K562 (cell line): ENCODE measurements at regions not wholly inside any gene's neighbourhood (a gene's known extent, or its start where the extent isn't known, plus 50 kb on each side); places are given as distances from the start of the nearest gene placed in this dataset.

Experiments used
- ATAC-seq: fragments of 200-7000 bp; cut with Tn5 transposase; 3 replicates; pipeline ENCODE4 v1.9.1; 2020; ENCODE audit warnings: moderate library complexity
- BruUV-seq: library from RNA; stranded (reverse); fragments of 400-500 nt; replicated peaks from 2 replicates; lab custom pipeline; 2021; lab: Mats Ljungman, UMichigan
- CTCF ChIA-PET: fragments of 300-600 bp; formaldehyde crosslinking; extraction: SDS; loops from one replicate; lab custom pipeline; 2021; ENCODE audit warnings: low intra/inter-chr PET ratio; lab: Yijun Ruan, JAX
- POLR2A ChIA-PET: fragments of 300-600, 350-650 bp; sonication (Branson Sonifier 250); formaldehyde crosslinking; extraction: SDS; loops from one replicate; lab custom pipeline; 2021; ENCODE audit warnings: antibody characterized with exemption, inconsistent platforms; lab: Yijun Ruan, JAX
- DNase-seq, 4 experiments: peaks; one replicate each; pipeline versions ENCODE4 v3.0.0 to v3.0.0-alpha.2; 2011 to 2018; ENCODE audit warnings: low spot score in 3 of 4, mixed read lengths in 3 of 4; ENCODE audit errors: extremely low read depth in 1 of 4
- FAIRE-seq: peaks from 2 replicates; lab custom pipeline; 2011; peaks lifted over from hg19 to GRCh38; lab: Jason Lieb, UNC
- H2AFZ ChIP-seq: 2 replicates; pipeline ENCODE4 v1.6.0; 2011; ENCODE audit warnings: low read depth, low read length, control low read depth, inconsistent platforms
- H3K27ac ChIP-seq: fragments of 200-600 bp; 3 replicates; pipeline ENCODE4 v1.8.0; 2011; ENCODE audit warnings: low read depth, mild to moderate bottlenecking, control low read depth, inconsistent platforms, low read length, moderate library complexity, mixed read lengths; ENCODE audit errors: extremely low read depth
- H3K27me3 ChIP-seq, 2 experiments: fragments of 300-600 bp in 1 of 2; 2 replicates in 1 of 2; 3 replicates in 1 of 2; pipeline versions ENCODE4 v1.6.0 to v1.8.0; 2011; ENCODE audit warnings: inconsistent platforms in 2 of 2, low read length in 2 of 2, mild to moderate bottlenecking in 1 of 2, mixed read lengths in 1 of 2, moderate library complexity in 1 of 2; ENCODE audit not compliant: control insufficient read depth in 2 of 2, insufficient read depth in 2 of 2
- H3K36me3 ChIP-seq: fragments of 300-600 bp; 3 replicates; pipeline ENCODE4 v1.8.0; 2011; ENCODE audit warnings: mild to moderate bottlenecking, low read length, inconsistent platforms; ENCODE audit not compliant: control insufficient read depth, insufficient read depth
- H3K4me1 ChIP-seq, 2 experiments: fragments of 200-600 bp in 1 of 2; replicated peaks in 1 of 2; 2 replicates in 1 of 2; 3 replicates in 1 of 2; pipeline versions ENCODE4 v1.5.1 to v1.8.0; 2011; ENCODE audit warnings: inconsistent platforms in 2 of 2, low read length in 2 of 2, mild to moderate bottlenecking in 1 of 2, mixed read lengths in 1 of 2, moderate library complexity in 1 of 2; ENCODE audit not compliant: control insufficient read depth in 2 of 2, insufficient read depth in 2 of 2
- H3K4me2 ChIP-seq: 2 replicates; pipeline ENCODE4 v1.6.1; 2011; ENCODE audit warnings: low read length, control low read depth, inconsistent platforms, mixed read lengths; ENCODE audit not compliant: insufficient read depth
- H3K4me3 ChIP-seq: fragments of 200-600 bp; sonication (generic), shearing (Covaris generic); 2 replicates; pipeline ENCODE4 v1.5.1; 2016; ENCODE audit warnings: control low read depth, inconsistent platforms
- H3K79me2 ChIP-seq: fragments of 200-600 bp; 3 replicates; pipeline ENCODE4 v1.8.0; 2011; ENCODE audit warnings: low read length, inconsistent platforms; ENCODE audit not compliant: control insufficient read depth, insufficient read depth
- H3K9ac ChIP-seq, 2 experiments: 2 replicates each; pipeline versions ENCODE4 v1.6.0 to v1.6.1; 2011; ENCODE audit warnings: low read depth in 2 of 2, low read length in 2 of 2, control low read depth in 1 of 2, inconsistent platforms in 1 of 2, mild to moderate bottlenecking in 1 of 2, mixed read lengths in 1 of 2; ENCODE audit not compliant: insufficient read depth in 1 of 2
- H3K9me1 ChIP-seq: one replicate; pipeline ENCODE4 v1.6.0; 2011; ENCODE audit warnings: inconsistent platforms, mild to moderate bottlenecking, low read length, moderate library complexity; ENCODE audit not compliant: control insufficient read depth, insufficient read depth
- H3K9me3 ChIP-seq: replicated peaks from 2 replicates; pipeline ENCODE4 v1.5.1; 2011; ENCODE audit warnings: low read depth, low read length, inconsistent platforms; ENCODE audit not compliant: control insufficient read depth, insufficient read depth
- H4K20me1 ChIP-seq: replicated peaks from 2 replicates; pipeline ENCODE4 v1.6.1; 2011; ENCODE audit warnings: low read length, inconsistent platforms, mixed read lengths; ENCODE audit not compliant: control insufficient read depth, insufficient read depth
- ASH1L ChIP-seq: fragments of 450-650 bp; IDR thresholded peaks from 2 replicates; pipeline ENCODE4 v1.6.1; 2018; ENCODE audit warnings: borderline replicate concordance, mild to moderate bottlenecking, low read depth; ENCODE audit not compliant: partially characterized antibody
- BRF1 ChIP-seq: IDR thresholded peaks from 3 replicates; pipeline ENCODE4 v1.6.1; 2011; ENCODE audit warnings: borderline replicate concordance, mild to moderate bottlenecking; ENCODE audit not compliant: insufficient read length; ENCODE audit errors: extremely low read depth
- CSDE1 ChIP-seq, 2 experiments: fragments of 450-650 bp; IDR thresholded peaks; 2 replicates each; pipeline ENCODE4 v1.6.1; 2016; ENCODE audit warnings: mild to moderate bottlenecking in 1 of 2
- EZH2 ChIP-seq: IDR thresholded peaks from 2 replicates; pipeline ENCODE4 v1.6.1; 2012; ENCODE audit warnings: low read depth, mild to moderate bottlenecking, inconsistent platforms, low read length, borderline replicate concordance
- NCOA6 ChIP-seq: fragments of 450-650 bp; IDR thresholded peaks from 2 replicates; pipeline ENCODE4 v1.6.1; 2017; ENCODE audit warnings: mild to moderate bottlenecking
- POLR2AphosphoS2 ChIP-seq: IDR thresholded peaks from 2 replicates; pipeline ENCODE4 v1.6.1; 2012; ENCODE audit warnings: low read length, improper control_type of control experiment
- SIRT6 ChIP-seq: IDR thresholded peaks from one replicate; pipeline ENCODE4 v1.6.1; 2012; ENCODE audit warnings: low read depth, mild to moderate bottlenecking, control low read depth, inconsistent platforms, low read length, moderate library complexity
- ZNF311 ChIP-seq: fragments of 250-450 bp; sonication (Bioruptor Pico); IDR thresholded peaks from 2 replicates; pipeline ENCODE4 v1.4.0; 2020; ENCODE audit warnings: mild to moderate bottlenecking, moderate library complexity
- WGBS: fragments of 100-300 bp; shearing (Covaris generic); methylation state at CpG from one replicate; pipeline ENCODE4 v1.1.6; 2016; ENCODE audit warnings: low coverage, mixed read lengths; ENCODE audit not compliant: insufficient coverage; ENCODE audit errors: missing lambda C conversion rate; 5-methylcytosine and 5-hydroxymethylcytosine counted together
- in situ Hi-C: fragments of 300-500 bp; cut with MboI; formaldehyde crosslinking; loops from 4 replicates; pipeline ENCODE4 v1.15.0; 2018; ENCODE audit warnings: inconsistent platforms, mixed read lengths
- intact Hi-C: fragments of 100-400 bp; cut with micrococcal nuclease; formaldehyde crosslinking; loops from 2 replicates; pipeline ENCODE4 v1.14.2; 2022
- TF ChIP-seq, protein P1 (sequence below): IDR thresholded peaks from 2 replicates; pipeline ENCODE4 v1.6.1; 2011; ENCODE audit warnings: borderline replicate concordance, low read depth, mild to moderate bottlenecking, moderate library complexity, low read length; ENCODE audit not compliant: insufficient read depth, poor library complexity, severe bottlenecking
- TF ChIP-seq, protein P2 (sequence below): fragments of 250-450 bp; sonication (Bioruptor Pico); IDR thresholded peaks from 2 replicates; pipeline ENCODE4 v1.5.1; 2021; ENCODE audit warnings: mild to moderate bottlenecking
- TF ChIP-seq, protein P3 (sequence below): fragments of 250-450 bp; sonication (Bioruptor Pico); IDR thresholded peaks from 2 replicates; pipeline ENCODE4 v1.8.0; 2021; ENCODE audit warnings: moderate library complexity, mild to moderate bottlenecking, inconsistent platforms

DNA sequence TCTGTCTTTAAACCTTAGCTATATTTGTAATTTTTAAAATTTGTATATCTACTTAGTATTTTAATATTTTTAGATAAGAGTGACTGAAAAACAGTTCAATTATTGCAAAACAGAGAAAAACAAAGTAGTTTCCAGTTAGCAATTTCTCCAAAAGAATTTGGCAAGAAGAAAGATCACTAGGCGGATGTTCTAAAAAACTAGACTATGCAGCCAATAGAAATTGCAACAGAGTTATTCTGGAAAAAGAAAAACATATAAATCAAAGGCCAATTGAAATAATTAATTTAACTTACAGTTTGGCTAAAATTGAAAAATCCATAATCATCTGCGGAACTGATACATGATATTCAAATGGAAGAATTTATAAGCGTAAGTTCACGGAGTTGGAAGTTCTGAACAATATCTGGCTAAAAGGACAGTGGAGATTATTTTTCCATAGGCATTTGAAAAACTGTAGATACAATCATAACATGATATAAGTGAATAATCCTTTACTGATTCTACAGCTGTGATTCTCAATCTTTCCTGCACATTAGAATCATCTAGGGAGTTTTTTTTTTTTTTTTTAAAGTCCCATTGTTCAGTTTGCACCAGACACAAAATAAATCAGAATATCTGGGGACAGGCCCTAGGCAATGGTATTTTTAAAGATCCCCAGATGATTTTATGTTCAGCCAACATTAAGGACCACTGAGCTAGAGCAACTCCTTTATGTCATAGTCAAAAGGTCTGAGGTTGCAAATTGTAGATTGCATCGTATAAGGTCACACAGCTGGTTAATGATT lies 605.1 kb upstream of the DAB2 start (continued):
- TF ChIP-seq, protein P1, sequence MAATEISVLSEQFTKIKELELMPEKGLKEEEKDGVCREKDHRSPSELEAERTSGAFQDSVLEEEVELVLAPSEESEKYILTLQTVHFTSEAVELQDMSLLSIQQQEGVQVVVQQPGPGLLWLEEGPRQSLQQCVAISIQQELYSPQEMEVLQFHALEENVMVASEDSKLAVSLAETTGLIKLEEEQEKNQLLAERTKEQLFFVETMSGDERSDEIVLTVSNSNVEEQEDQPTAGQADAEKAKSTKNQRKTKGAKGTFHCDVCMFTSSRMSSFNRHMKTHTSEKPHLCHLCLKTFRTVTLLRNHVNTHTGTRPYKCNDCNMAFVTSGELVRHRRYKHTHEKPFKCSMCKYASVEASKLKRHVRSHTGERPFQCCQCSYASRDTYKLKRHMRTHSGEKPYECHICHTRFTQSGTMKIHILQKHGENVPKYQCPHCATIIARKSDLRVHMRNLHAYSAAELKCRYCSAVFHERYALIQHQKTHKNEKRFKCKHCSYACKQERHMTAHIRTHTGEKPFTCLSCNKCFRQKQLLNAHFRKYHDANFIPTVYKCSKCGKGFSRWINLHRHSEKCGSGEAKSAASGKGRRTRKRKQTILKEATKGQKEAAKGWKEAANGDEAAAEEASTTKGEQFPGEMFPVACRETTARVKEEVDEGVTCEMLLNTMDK = no peak
- no peak for TF ChIP-seq ZNF311
- TF ChIP-seq, all 486 proteins: peak for 0

DNA sequence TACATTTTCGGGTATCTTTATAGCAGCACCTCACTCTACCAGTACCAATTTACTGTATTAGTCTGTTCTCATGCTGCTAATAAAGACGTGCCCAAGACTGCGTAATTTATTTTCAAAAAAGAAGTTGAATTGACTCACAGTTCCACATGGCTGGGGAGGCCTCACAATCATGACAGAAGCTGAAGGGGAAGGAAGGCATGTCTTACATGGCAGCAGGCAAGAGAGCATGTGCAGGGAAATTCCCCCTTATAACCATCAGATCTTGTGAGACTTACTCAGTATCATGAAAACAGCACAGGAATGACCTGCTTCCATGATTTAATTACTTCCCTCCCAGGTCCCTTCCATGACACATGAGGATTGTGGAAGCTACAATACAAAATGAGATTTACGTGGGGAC lies 602.6 kb upstream of the DAB2 start:
- ChIA-PET CTCF (no interaction called here), POLR2A (no interaction called here)
- no peaks in the 10 kb centered on the region for H3K79me2 ChIP-seq
- FAIRE-seq = no peak
- H3K4me3 ChIP-seq = no peak overlapping the region
- 0% methylated on average over 4 of the region's 4 CpGs for WGBS
- H3K9me1 ChIP-seq = no peaks in the 10 kb centered on the region
- H3K27me3 ChIP-seq = no peaks in the 10 kb centered on the region
- H3K4me1 ChIP-seq = no peaks in the 10 kb centered on the region
- no peaks in the 10 kb centered on the region for H3K9me3 ChIP-seq
- BruUV-seq = no TSS peak
- no peaks in the 10 kb centered on the region for H4K20me1 ChIP-seq
- ATAC-seq = no peak
- no peak overlapping the region for H3K27ac ChIP-seq
- TF ChIP-seq, protein P2, sequence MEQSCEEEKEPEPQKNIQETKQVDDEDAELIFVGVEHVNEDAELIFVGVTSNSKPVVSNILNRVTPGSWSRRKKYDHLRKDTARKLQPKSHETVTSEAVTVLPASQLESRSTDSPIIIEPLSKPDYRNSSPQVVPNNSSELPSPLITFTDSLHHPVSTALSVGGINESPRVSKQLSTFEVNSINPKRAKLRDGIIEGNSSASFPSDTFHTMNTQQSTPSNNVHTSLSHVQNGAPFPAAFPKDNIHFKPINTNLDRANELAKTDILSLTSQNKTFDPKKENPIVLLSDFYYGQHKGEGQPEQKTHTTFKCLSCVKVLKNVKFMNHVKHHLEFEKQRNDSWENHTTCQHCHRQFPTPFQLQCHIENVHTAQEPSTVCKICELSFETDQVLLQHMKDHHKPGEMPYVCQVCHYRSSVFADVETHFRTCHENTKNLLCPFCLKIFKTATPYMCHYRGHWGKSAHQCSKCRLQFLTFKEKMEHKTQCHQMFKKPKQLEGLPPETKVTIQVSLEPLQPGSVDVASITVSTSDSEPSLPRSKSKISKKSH (CRISPR knock-in tag) = no peak
- TF ChIP-seq, protein P3, sequence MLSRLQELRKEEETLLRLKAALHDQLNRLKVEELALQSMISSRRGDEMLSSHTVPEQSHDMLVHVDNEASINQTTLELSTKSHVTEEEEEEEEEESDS = no peak
- TF ChIP-seq SIRT6 = no peak
- TF ChIP-seq CSDE1 (IDR thresholded peaks at IDR 0.05) = no peak
- TF ChIP-seq EZH2 = no peak
- TF ChIP-seq POLR2AphosphoS2 = no peak
- TF ChIP-seq NCOA6 = no peak
- TF ChIP-seq BRF1 = no peak
- TF ChIP-seq ASH1L = no peak
- intact Hi-C loops (no loop called here), in situ Hi-C loops (no loop called here)
- H2AFZ ChIP-seq = no peak overlapping the region
- no peak overlapping the region for H3K9ac ChIP-seq
- no peak for DNase-seq
- H3K36me3 ChIP-seq = no peaks in the 10 kb centered on the region
- H3K4me2 ChIP-seq = no peak overlapping the region
